ENCODE measurements at regions not wholly inside any gene's neighbourhood (a gene's known extent, or its start where the extent isn't known, plus 50 kb on each side); places are given as distances from the start of the nearest gene placed in this dataset.

- H3K36me3 ChIP-seq (ENCODE audit: low read depth), result no peaks in the 10 kb centered on the region
- TF ChIP-seq CTCF (IDR thresholded peaks at IDR 0.05; ENCODE audit: poor library complexity, severe bottlenecking), result no peak
- no peaks in the 10 kb centered on the region for H3K9me3 ChIP-seq (ENCODE audit: severe bottlenecking)
- no peak for ATAC-seq (ENCODE audit: low read depth)
- H3K27ac ChIP-seq (ENCODE audit: poor library complexity, severe bottlenecking), result no peak overlapping the region
- no peaks in the 10 kb centered on the region for H3K27me3 ChIP-seq (ENCODE audit: insufficient read depth, poor library complexity, severe bottlenecking)
- no peak overlapping the region for H3K4me3 ChIP-seq (ENCODE audit: severe bottlenecking)
- DNase-seq (ENCODE audit: low spot score), result no peak
- H3K4me1 ChIP-seq (ENCODE audit: insufficient read depth, poor library complexity, severe bottlenecking), result peaks cover 11% of the 10 kb centered on the region
These were observed 1611.1 kb upstream of the ZEB2 start for GRCh38 chr2:146131048-146131447.

DNA sequence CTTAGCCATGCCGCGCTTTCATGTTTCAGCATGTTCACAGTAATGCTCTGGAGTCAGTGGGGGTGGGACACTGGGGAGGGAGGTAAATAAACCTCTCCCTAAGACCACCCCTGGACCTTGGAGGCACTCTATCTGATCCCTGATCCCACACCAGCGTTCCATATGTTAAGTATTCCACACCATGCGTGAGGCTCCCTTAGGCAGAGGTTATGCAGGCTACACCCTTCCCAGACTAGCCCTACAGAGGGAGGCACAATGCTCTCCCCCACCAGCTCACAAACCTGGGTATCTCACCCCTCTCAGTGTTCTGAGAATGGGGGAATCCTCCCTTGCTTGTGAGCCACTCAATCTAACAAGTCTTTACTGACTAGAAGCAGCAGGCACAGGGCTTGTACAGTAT, 1610.4 kb upstream of the ZEB2 start:
- DNase-seq (ENCODE audit: low spot score), result no peak
- H3K27ac ChIP-seq (ENCODE audit: poor library complexity, severe bottlenecking), result no peak overlapping the region

DNA sequence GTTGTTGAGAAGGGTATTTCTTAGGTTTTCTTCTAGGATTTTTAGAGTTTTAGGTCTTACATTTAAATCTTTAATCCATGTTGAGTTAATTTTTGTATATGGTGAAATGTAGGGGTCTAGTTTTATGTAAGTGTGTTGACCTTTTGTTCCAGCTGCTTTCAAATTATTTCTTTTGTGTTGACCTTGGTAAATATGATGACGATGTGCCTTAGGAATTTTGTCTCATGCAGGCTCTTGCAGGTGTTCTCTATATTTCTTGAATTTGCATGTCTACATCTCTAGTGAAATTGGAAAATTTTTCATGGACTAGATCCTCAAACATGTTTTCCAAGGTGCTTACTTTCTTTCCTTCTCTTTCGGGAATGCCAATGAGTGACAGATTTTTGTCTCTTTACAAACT, 1609.3 kb upstream of the ZEB2 start:
- peak; percentile 58 for ATAC-seq (ENCODE audit: low read depth)
- Histone ChIP-seq H3K9me3 (ENCODE audit: severe bottlenecking) (no peaks in the 10 kb centered on the region), H3K27me3 (ENCODE audit: insufficient read depth, poor library complexity, severe bottlenecking) (no peaks in the 10 kb centered on the region), H3K4me1 (ENCODE audit: insufficient read depth, poor library complexity, severe bottlenecking) (peaks cover 12% of the 10 kb centered on the region), H3K36me3 (ENCODE audit: low read depth) (no peaks in the 10 kb centered on the region), H3K27ac (ENCODE audit: poor library complexity, severe bottlenecking) (peak overlapping the region; percentile 27), H3K4me3 (ENCODE audit: severe bottlenecking) (no peak overlapping the region)
- DNase-seq (ENCODE audit: low spot score), result no peak
- TF ChIP-seq CTCF (IDR thresholded peaks at IDR 0.05; ENCODE audit: poor library complexity, severe bottlenecking), result no peak

More for the DNA sequence above, 1610.4 kb upstream of the ZEB2 start:
- no peak for ATAC-seq (ENCODE audit: low read depth)
- TF ChIP-seq CTCF (IDR thresholded peaks at IDR 0.05; ENCODE audit: poor library complexity, severe bottlenecking), result no peak
- Histone ChIP-seq H3K36me3 (ENCODE audit: low read depth) (no peaks in the 10 kb centered on the region), H3K4me3 (ENCODE audit: severe bottlenecking) (no peak overlapping the region), H3K4me1 (ENCODE audit: insufficient read depth, poor library complexity, severe bottlenecking) (peaks cover 7% of the 10 kb centered on the region), H3K27me3 (ENCODE audit: insufficient read depth, poor library complexity, severe bottlenecking) (no peaks in the 10 kb centered on the region), H3K9me3 (ENCODE audit: severe bottlenecking) (no peaks in the 10 kb centered on the region)

GRCh38 chr2:146128216-146128615, 1608.3 kb upstream of the ZEB2 start:
- no peak for DNase-seq (ENCODE audit: low spot score)
- no peak for TF ChIP-seq CTCF (IDR thresholded peaks at IDR 0.05; ENCODE audit: poor library complexity, severe bottlenecking)
- no peaks in the 10 kb centered on the region for H3K9me3 ChIP-seq (ENCODE audit: severe bottlenecking)
- H3K4me1 ChIP-seq (ENCODE audit: insufficient read depth, poor library complexity, severe bottlenecking), result peaks cover 12% of the 10 kb centered on the region
- H3K36me3 ChIP-seq (ENCODE audit: low read depth), result no peaks in the 10 kb centered on the region
- no peak for ATAC-seq (ENCODE audit: low read depth)
- H3K27me3 ChIP-seq (ENCODE audit: insufficient read depth, poor library complexity, severe bottlenecking), result no peaks in the 10 kb centered on the region
- no peak overlapping the region for H3K27ac ChIP-seq (ENCODE audit: poor library complexity, severe bottlenecking)
- H3K4me3 ChIP-seq (ENCODE audit: severe bottlenecking), result no peak overlapping the region

DNA sequence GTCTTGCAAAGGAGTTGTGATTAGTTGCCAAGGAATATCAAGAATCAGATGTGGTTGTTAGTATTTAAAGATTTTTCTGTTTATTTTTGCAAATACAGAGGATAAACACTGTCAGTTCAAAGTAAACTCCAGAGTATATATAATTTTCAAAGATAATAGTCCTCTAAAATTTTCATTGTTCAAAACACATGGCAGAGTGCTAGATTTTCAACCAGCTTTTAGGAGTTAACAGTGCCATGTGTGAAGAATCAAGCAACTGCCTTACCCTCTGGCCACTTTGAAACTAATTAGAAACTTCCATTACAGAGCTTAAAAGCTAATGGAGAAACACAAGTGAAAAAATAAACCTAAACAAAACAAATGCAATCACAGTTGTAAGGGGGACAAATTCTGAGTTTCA, 1605.6 kb upstream of the ZEB2 start:
- no peak overlapping the region for H3K27ac ChIP-seq (ENCODE audit: poor library complexity, severe bottlenecking)
- ATAC-seq (ENCODE audit: low read depth) (no peak), DNase-seq (ENCODE audit: low spot score) (no peak)
- no peak for TF ChIP-seq CTCF (IDR thresholded peaks at IDR 0.05; ENCODE audit: poor library complexity, severe bottlenecking)
- H3K27me3 ChIP-seq (ENCODE audit: insufficient read depth, poor library complexity, severe bottlenecking), result no peaks in the 10 kb centered on the region
- no peaks in the 10 kb centered on the region for H3K36me3 ChIP-seq (ENCODE audit: low read depth)
- no peak overlapping the region for H3K4me3 ChIP-seq (ENCODE audit: severe bottlenecking)
- H3K4me1 ChIP-seq (ENCODE audit: insufficient read depth, poor library complexity, severe bottlenecking), result peaks cover 12% of the 10 kb centered on the region
- H3K9me3 ChIP-seq (ENCODE audit: severe bottlenecking), result no peaks in the 10 kb centered on the region

Measured in RWPE2 (cell line).